22Rv1 (cell line): ENCODE measurements at regions not wholly inside any gene's neighbourhood (a gene's known extent, or its start where the extent isn't known, plus 50 kb on each side); places are given as distances from the start of the nearest gene placed in this dataset.

ENCODE experiments used
- ZFX ChIP-seq: fragments of 450-650 bp; IDR thresholded peaks from 2 replicates; pipeline ENCODE4 v1.6.1; 2017; ENCODE audit warnings: antibody characterized with exemption, borderline replicate concordance
- TF ChIP-seq, protein P1 (sequence below): fragments of 450-650 bp; IDR thresholded peaks from 2 replicates; pipeline ENCODE4 v1.5.1; 2017; ENCODE audit warnings: mild to moderate bottlenecking

DNA sequence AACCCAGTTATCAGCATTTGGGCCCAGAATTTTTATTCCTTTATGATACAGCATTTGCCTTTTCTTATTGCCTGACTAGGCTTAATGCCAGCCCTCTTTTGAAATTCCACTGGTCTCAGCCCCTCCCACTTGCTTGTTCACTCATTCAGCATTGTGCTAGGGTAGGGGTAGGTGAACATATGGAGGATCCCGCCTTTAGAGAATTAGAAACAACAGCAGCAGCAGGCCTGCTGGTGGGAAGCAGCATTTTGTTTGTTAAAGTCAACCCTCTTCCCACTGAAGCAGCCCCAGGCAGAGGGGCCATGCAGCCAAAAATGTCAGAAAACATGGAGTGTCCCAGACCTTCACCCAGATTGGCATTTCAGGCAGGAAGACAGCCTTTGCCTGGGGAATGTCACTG lies 1355.2 kb downstream of the CDH8 start:
- TF ChIP-seq, protein P1, sequence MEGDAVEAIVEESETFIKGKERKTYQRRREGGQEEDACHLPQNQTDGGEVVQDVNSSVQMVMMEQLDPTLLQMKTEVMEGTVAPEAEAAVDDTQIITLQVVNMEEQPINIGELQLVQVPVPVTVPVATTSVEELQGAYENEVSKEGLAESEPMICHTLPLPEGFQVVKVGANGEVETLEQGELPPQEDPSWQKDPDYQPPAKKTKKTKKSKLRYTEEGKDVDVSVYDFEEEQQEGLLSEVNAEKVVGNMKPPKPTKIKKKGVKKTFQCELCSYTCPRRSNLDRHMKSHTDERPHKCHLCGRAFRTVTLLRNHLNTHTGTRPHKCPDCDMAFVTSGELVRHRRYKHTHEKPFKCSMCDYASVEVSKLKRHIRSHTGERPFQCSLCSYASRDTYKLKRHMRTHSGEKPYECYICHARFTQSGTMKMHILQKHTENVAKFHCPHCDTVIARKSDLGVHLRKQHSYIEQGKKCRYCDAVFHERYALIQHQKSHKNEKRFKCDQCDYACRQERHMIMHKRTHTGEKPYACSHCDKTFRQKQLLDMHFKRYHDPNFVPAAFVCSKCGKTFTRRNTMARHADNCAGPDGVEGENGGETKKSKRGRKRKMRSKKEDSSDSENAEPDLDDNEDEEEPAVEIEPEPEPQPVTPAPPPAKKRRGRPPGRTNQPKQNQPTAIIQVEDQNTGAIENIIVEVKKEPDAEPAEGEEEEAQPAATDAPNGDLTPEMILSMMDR: no peak
- no peak for TF ChIP-seq ZFX
